PC-3 (cell line): ENCODE measurements at regions not wholly inside any gene's neighbourhood (a gene's known extent, or its start where the extent isn't known, plus 50 kb on each side); places are given as distances from the start of the nearest gene placed in this dataset.
A peak's percentile ranks its signal among the peaks of the same experiment; 100 is the strongest.

Experiments used
- ATAC-seq: fragments of 200-7000 bp; cut with Tn5 transposase; 2 replicates; pipeline ENCODE4 v1.9.1; 2020; ENCODE audit warnings: mild to moderate bottlenecking, moderate library complexity
- BruUV-seq: library from RNA; stranded (reverse); fragments of 400-500 nt; replicated peaks from 2 replicates; lab custom pipeline; 2021; lab: Mats Ljungman, UMichigan
- CTCF ChIA-PET: fragments of 300-600 bp; sonication (Branson Sonifier 250); formaldehyde crosslinking; loops from one replicate; lab custom pipeline; 2022; ENCODE audit warnings: antibody characterized with exemption; lab: Charles Lee
- POLR2A ChIA-PET: fragments of 300-600 bp; sonication (Branson Sonifier 250); formaldehyde crosslinking; loops from one replicate; lab custom pipeline; 2022; ENCODE audit warnings: antibody characterized with exemption; ENCODE audit not compliant: unreplicated experiment; lab: Charles Lee
- DNase-seq: peaks from one replicate; pipeline ENCODE4 v3.0.0-alpha.2; 2015
- H2AFZ ChIP-seq: fragments of 300-600 bp; sonication (generic); 2 replicates; pipeline ENCODE4 v1.6.0; 2016; ENCODE audit warnings: antibody characterized with exemption, low read length
- H3F3A ChIP-seq: fragments of 300-600 bp; sonication (generic); one replicate; pipeline ENCODE4 v1.6.0; 2017; ENCODE audit warnings: antibody characterized with exemption, low read length, control low read depth, mild to moderate bottlenecking; ENCODE audit not compliant: unreplicated experiment
- H3K27ac ChIP-seq: fragments of 300-600 bp; sonication (generic); 2 replicates; pipeline ENCODE4 v1.5.1; 2016; ENCODE audit warnings: mild to moderate bottlenecking, low read length
- H3K27me3 ChIP-seq: fragments of 300-600 bp; sonication (generic); 2 replicates; pipeline ENCODE4 v1.6.1; 2016; ENCODE audit warnings: low read length, mixed read lengths
- H3K36me3 ChIP-seq: fragments of 300-600 bp; sonication (generic); 2 replicates; pipeline ENCODE4 v1.6.1; 2016; ENCODE audit warnings: low read depth, mixed run types, low read length, mixed read lengths
- H3K4me1 ChIP-seq: fragments of 300-600 bp; sonication (generic); 2 replicates; pipeline ENCODE4 v1.5.1; 2016; ENCODE audit warnings: low read length; ENCODE audit not compliant: insufficient read depth
- H3K4me2 ChIP-seq: fragments of 300-600 bp; sonication (generic); 2 replicates; pipeline ENCODE4 v1.6.0; 2016; ENCODE audit warnings: low read length
- H3K4me3 ChIP-seq: fragments of 300-600 bp; sonication (generic); 2 replicates; pipeline ENCODE4 v1.5.1; 2016; ENCODE audit warnings: mild to moderate bottlenecking, low read length, mixed read lengths
- H3K79me2 ChIP-seq: fragments of 300-600 bp; sonication (generic); 2 replicates; pipeline ENCODE4 v1.6.1; 2017; ENCODE audit warnings: low read length, mixed read lengths
- H3K9ac ChIP-seq: fragments of 300-600 bp; sonication (generic); 2 replicates; pipeline ENCODE4 v1.6.0; 2016; ENCODE audit warnings: mild to moderate bottlenecking, low read length
- H3K9me2 ChIP-seq: fragments of 300-600 bp; sonication (generic); replicated peaks from 2 replicates; pipeline ENCODE4 v1.6.1; 2016; ENCODE audit warnings: mixed run types, low read length, mixed read lengths
- H3K9me3 ChIP-seq: fragments of 300-600 bp; sonication (generic); 2 replicates; pipeline ENCODE4 v1.6.1; 2016; ENCODE audit warnings: low read length, mixed read lengths
- H4K20me1 ChIP-seq: fragments of 300-600 bp; sonication (generic); 2 replicates; pipeline ENCODE4 v1.6.1; 2016; ENCODE audit warnings: low read length, mixed read lengths
- CTCF ChIP-seq: fragments of 300-600 bp; sonication (generic); conservative IDR thresholded peaks from 2 replicates; pipeline ENCODE4 v1.5.1; 2017; ENCODE audit warnings: antibody characterized with exemption, low read depth, mild to moderate bottlenecking, low read length
- EZH2 ChIP-seq: fragments of 300-600 bp; sonication (generic); IDR thresholded peaks from one replicate; pipeline ENCODE4 v1.6.1; 2017; ENCODE audit warnings: antibody characterized with exemption, mild to moderate bottlenecking, low read length; ENCODE audit not compliant: unreplicated experiment
- EZH2phosphoT487 ChIP-seq: fragments of 300-600 bp; sonication (generic); IDR thresholded peaks from 2 replicates; pipeline ENCODE4 v1.6.1; 2018; ENCODE audit warnings: mild to moderate bottlenecking, antibody characterized with exemption, low read length, borderline replicate concordance
- intact Hi-C: fragments of 100-400 bp; cut with micrococcal nuclease; formaldehyde crosslinking; loops from 2 replicates; pipeline ENCODE4 v1.9.0; 2023

- ChIA-PET CTCF (no interaction called here), POLR2A (no interaction called here)
- H3K4me1 ChIP-seq = no peaks in the 10 kb centered on the region
- no peak overlapping the region for H2AFZ ChIP-seq
- no peak for TF ChIP-seq EZH2
- no TSS peak for BruUV-seq
- DNase-seq (no peak), ATAC-seq (no peak)
- H3K27ac ChIP-seq = no peak overlapping the region
- H3K36me3 ChIP-seq = no peaks in the 10 kb centered on the region
- no peaks in the 10 kb centered on the region for H3K9me2 ChIP-seq
- H3K27me3 ChIP-seq = no peaks in the 10 kb centered on the region
- H3K9ac ChIP-seq = no peak overlapping the region
- H3K4me3 ChIP-seq = no peak overlapping the region
- no peaks in the 10 kb centered on the region for H3K9me3 ChIP-seq
- H4K20me1 ChIP-seq = no peaks in the 10 kb centered on the region
- H3K79me2 ChIP-seq = no peaks in the 10 kb centered on the region
- intact Hi-C loops = no loop called here
- no peaks in the 10 kb centered on the region for H3F3A ChIP-seq
- no peak overlapping the region for H3K4me2 ChIP-seq
These were observed 220.0 kb upstream of the CITED2 start for GRCh38 chr6:139594333-139594965.

- ChIA-PET CTCF (no interaction called here), POLR2A (no interaction called here)
- no peak overlapping the region for H2AFZ ChIP-seq
- intact Hi-C loops = no loop called here
- H3F3A ChIP-seq = peaks cover under 1% of the 10 kb centered on the region
- TF ChIP-seq EZH2phosphoT487 (no peak), EZH2 (no peak), CTCF (no peak)
- peaks cover 10% of the 10 kb centered on the region for H3K4me1 ChIP-seq
- no peak overlapping the region for H3K4me2 ChIP-seq
- H3K9me3 ChIP-seq = no peaks in the 10 kb centered on the region
- no peaks in the 10 kb centered on the region for H3K9me2 ChIP-seq
- no peaks in the 10 kb centered on the region for H3K27me3 ChIP-seq
- H3K9ac ChIP-seq = no peak overlapping the region
- no TSS peak for BruUV-seq
- H3K27ac ChIP-seq = no peak overlapping the region
- H3K4me3 ChIP-seq = no peak overlapping the region
- no peaks in the 10 kb centered on the region for H4K20me1 ChIP-seq
- ATAC-seq (no peak; the same call in 1 of the 2 replicates), DNase-seq (peak; percentile 23)
- no peaks in the 10 kb centered on the region for H3K79me2 ChIP-seq
- no peaks in the 10 kb centered on the region for H3K36me3 ChIP-seq
These were observed 218.6 kb upstream of the CITED2 start for GRCh38 chr6:139593081-139593480.

GRCh38 chr6:139592011-139592410 lies 217.6 kb upstream of the CITED2 start:
- H3K4me3 ChIP-seq = no peak overlapping the region
- H3K79me2 ChIP-seq = no peaks in the 10 kb centered on the region
- intact Hi-C loops = no loop called here

More at GRCh38 chr6:139592011-139592410, 217.6 kb upstream of the CITED2 start:
- no peak overlapping the region for H3K27ac ChIP-seq
- no peak overlapping the region for H2AFZ ChIP-seq
- H3K4me1 ChIP-seq = peaks cover 17% of the 10 kb centered on the region
- no peaks in the 10 kb centered on the region for H4K20me1 ChIP-seq
- no peaks in the 10 kb centered on the region for H3K9me3 ChIP-seq
- no peak for ATAC-seq
- peaks cover 6% of the 10 kb centered on the region for H3F3A ChIP-seq
- H3K27me3 ChIP-seq = no peaks in the 10 kb centered on the region
- no peak overlapping the region for H3K4me2 ChIP-seq
- ChIA-PET POLR2A (no interaction called here), CTCF (no interaction called here)
- H3K9ac ChIP-seq = no peak overlapping the region
- DNase-seq = no peak
- H3K9me2 ChIP-seq = no peaks in the 10 kb centered on the region
- BruUV-seq = no TSS peak
- no peaks in the 10 kb centered on the region for H3K36me3 ChIP-seq
- TF ChIP-seq EZH2 (no peak), EZH2phosphoT487 (no peak), CTCF (no peak)
